Liver (tissue), 3 donors: ENCODE measurements at regions not wholly inside any gene's neighbourhood (a gene's known extent, or its start where the extent isn't known, plus 50 kb on each side); places are given as distances from the start of the nearest gene placed in this dataset.

Experiments
- EGR1 ChIP-seq, 2 donors: IDR thresholded peaks; 2 replicates each; pipeline ENCODE4 v1.6.1; 2016 to 2018; ENCODE audit warnings: antibody characterized with exemption in 2 of 2, low read depth in 2 of 2
- TF ChIP-seq, protein P1 (sequence below): fragments of 150-350 bp; IDR thresholded peaks from 2 replicates; pipeline ENCODE4 v1.5.1; 2017; ENCODE audit warnings: improper control_type of control experiment, low read depth, low read length; ENCODE audit not compliant: missing input control
- donor health status: healthy.
- donor health status: healthy.

DNA sequence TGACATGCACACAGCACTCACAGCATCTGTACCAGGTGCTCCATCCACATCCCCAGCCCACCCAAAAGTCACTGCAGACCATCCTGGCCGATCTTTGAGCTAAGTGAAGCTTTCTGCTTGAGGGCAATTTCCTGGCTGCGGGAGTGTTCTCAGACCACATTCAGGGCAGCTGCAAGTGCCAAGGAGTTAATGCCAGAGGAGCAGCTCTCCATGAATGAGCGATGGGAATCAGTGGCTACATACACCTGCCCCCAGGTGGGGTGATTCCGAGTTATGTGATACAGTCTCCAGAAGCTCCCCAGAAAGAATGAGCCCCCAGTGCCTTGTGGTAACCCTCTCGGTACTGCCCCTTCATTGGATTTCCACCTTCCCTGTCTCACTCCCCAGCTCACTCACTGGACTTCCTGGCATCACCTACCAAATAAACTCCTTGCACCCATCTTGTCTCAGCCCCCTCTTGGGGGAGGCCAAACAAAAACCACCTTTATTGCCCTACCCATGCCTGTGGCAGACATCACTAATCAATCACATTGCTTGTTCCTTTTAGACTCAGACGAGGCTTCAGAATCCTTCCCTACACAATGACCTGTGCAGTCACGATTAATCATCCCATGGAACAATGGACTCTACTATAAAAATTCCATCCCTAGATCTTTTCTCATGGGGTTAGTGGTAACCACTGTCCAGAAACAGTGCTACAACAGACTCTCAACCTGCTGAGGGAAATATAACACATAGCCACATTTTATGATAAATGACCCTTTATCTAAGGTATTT is 121.1 kb downstream of the IRX5 start:
- TF ChIP-seq, protein P1, sequence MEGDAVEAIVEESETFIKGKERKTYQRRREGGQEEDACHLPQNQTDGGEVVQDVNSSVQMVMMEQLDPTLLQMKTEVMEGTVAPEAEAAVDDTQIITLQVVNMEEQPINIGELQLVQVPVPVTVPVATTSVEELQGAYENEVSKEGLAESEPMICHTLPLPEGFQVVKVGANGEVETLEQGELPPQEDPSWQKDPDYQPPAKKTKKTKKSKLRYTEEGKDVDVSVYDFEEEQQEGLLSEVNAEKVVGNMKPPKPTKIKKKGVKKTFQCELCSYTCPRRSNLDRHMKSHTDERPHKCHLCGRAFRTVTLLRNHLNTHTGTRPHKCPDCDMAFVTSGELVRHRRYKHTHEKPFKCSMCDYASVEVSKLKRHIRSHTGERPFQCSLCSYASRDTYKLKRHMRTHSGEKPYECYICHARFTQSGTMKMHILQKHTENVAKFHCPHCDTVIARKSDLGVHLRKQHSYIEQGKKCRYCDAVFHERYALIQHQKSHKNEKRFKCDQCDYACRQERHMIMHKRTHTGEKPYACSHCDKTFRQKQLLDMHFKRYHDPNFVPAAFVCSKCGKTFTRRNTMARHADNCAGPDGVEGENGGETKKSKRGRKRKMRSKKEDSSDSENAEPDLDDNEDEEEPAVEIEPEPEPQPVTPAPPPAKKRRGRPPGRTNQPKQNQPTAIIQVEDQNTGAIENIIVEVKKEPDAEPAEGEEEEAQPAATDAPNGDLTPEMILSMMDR = no peak
- TF ChIP-seq EGR1 (IDR thresholded peaks at IDR 0.05; ENCODE audit: low read depth in 2 of 2) = no peak
